ENCODE measurements at regions not wholly inside any gene's neighbourhood (a gene's known extent, or its start where the extent isn't known, plus 50 kb on each side); places are given as distances from the start of the nearest gene placed in this dataset.

- Histone ChIP-seq H3K4me1 (no peaks in the 10 kb centered on the region), H3K27ac (no peak overlapping the region), H3K4me3 (replicated peaks in 1 of 3) (no peak overlapping the region), H3K36me3 (no peaks in the 10 kb centered on the region), H3K9me3 (no peaks in the 10 kb centered on the region), H3K27me3 (no peaks in the 10 kb centered on the region)
- TF ChIP-seq POLR2A (IDR thresholded peaks at IDR 0.05) = no peak
- no peak for TF ChIP-seq CTCF (IDR thresholded peaks at IDR 0.05)
- intact Hi-C loops (cut with DNase I) = no loop called here
- DNase-seq = no peak
- WGBS, 2 donors = 83 to 87% methylated on average over 5 of the region's 5 CpGs
Observed at GRCh38 chr3:18119866-18120265, 305.3 kb downstream of the SATB1 start.

GRCh38 chr3:18114894-18115293 lies 310.2 kb downstream of the SATB1 start:
- Histone ChIP-seq H3K27ac (no peak overlapping the region), H3K9me3 (no peaks in the 10 kb centered on the region), H3K4me1 (no peaks in the 10 kb centered on the region), H3K4me3 (replicated peaks in 1 of 3) (no peak overlapping the region), H3K36me3 (no peaks in the 10 kb centered on the region), H3K27me3 (no peaks in the 10 kb centered on the region)
- TF ChIP-seq CTCF (IDR thresholded peaks at IDR 0.05) (no peak), POLR2A (IDR thresholded peaks at IDR 0.05) (no peak)
- DNase-seq = no peak
- intact Hi-C loops (cut with DNase I) = no loop called here
- WGBS, 2 donors = 87 to 96% methylated on average over 4 of the region's 4 CpGs

GRCh38 chr3:18113417-18113816 lies 311.7 kb downstream of the SATB1 start:
- intact Hi-C loops (cut with DNase I) = no loop called here
- H3K27ac ChIP-seq = no peak overlapping the region
- DNase-seq = no peak
- no peak for TF ChIP-seq POLR2A (IDR thresholded peaks at IDR 0.05)
- no peak for TF ChIP-seq CTCF (IDR thresholded peaks at IDR 0.05)
- H3K36me3 ChIP-seq = no peaks in the 10 kb centered on the region
- 66 to 71% methylated on average over 4 of the region's 4 CpGs for WGBS, 2 donors
- no peaks in the 10 kb centered on the region for H3K9me3 ChIP-seq
- no peaks in the 10 kb centered on the region for H3K4me1 ChIP-seq
- no peak overlapping the region for H3K4me3 ChIP-seq (replicated peaks in 1 of 3)
- H3K27me3 ChIP-seq = no peaks in the 10 kb centered on the region

- WGBS, 2 donors = 46 to 61% methylated on average over 5 of the region's 5 CpGs
- Histone ChIP-seq H3K9me3 (no peaks in the 10 kb centered on the region), H3K27me3 (no peaks in the 10 kb centered on the region), H3K27ac (no peak overlapping the region), H3K4me1 (no peaks in the 10 kb centered on the region), H3K4me3 (replicated peaks in 1 of 3) (no peak overlapping the region), H3K36me3 (no peaks in the 10 kb centered on the region)
- DNase-seq = no peak
- intact Hi-C loops (cut with DNase I) = no loop called here
- TF ChIP-seq CTCF (IDR thresholded peaks at IDR 0.05) = no peak
Observed at GRCh38 chr3:18112674-18113375, 312.3 kb downstream of the SATB1 start.

- H3K9me3 ChIP-seq = no peaks in the 10 kb centered on the region
- intact Hi-C loops (cut with DNase I) = no loop called here
- no peak for DNase-seq
Observed at GRCh38 chr3:18111796-18112232, 313.3 kb downstream of the SATB1 start.

More at GRCh38 chr3:18111796-18112232, 313.3 kb downstream of the SATB1 start:
- Histone ChIP-seq H3K4me3 (replicated peaks in 1 of 3) (no peak overlapping the region), H3K27ac (no peak overlapping the region), H3K4me1 (no peaks in the 10 kb centered on the region), H3K27me3 (no peaks in the 10 kb centered on the region), H3K36me3 (no peaks in the 10 kb centered on the region)
- TF ChIP-seq CTCF (IDR thresholded peaks at IDR 0.05) (no peak), POLR2A (IDR thresholded peaks at IDR 0.05) (no peak)
- 37 to 48% methylated on average over 6 of the region's 6 CpGs for WGBS, 2 donors
